ENCODE measurements at regions not wholly inside any gene's neighbourhood (a gene's known extent, or its start where the extent isn't known, plus 50 kb on each side); places are given as distances from the start of the nearest gene placed in this dataset.

DNA sequence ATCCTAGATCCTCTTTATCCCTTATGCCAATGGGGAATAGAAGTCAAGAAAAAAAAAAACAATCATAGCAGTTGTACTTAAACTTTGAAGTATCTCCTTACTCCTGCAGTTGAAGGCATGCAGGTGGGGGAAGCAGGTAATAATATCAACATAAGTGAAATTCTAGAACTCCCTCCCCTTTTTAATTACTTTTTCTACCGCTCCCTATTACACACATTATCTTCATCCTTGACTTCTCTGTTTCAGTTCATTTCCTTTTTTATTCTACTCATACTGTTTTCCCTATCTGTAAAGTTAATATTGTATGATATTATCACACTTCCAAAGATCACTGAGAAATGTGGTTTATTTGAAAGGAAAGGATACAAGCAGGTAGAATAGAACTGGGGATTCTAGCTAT is 962.0 kb downstream of the PLA2G4A start (continued):
- TF ChIP-seq, protein P1, sequence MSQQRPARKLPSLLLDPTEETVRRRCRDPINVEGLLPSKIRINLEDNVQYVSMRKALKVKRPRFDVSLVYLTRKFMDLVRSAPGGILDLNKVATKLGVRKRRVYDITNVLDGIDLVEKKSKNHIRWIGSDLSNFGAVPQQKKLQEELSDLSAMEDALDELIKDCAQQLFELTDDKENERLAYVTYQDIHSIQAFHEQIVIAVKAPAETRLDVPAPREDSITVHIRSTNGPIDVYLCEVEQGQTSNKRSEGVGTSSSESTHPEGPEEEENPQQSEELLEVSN (IDR thresholded peaks at IDR 0.05; ENCODE audit: borderline replicate concordance, low read depth), result no peak
- TF ChIP-seq, protein P2, sequence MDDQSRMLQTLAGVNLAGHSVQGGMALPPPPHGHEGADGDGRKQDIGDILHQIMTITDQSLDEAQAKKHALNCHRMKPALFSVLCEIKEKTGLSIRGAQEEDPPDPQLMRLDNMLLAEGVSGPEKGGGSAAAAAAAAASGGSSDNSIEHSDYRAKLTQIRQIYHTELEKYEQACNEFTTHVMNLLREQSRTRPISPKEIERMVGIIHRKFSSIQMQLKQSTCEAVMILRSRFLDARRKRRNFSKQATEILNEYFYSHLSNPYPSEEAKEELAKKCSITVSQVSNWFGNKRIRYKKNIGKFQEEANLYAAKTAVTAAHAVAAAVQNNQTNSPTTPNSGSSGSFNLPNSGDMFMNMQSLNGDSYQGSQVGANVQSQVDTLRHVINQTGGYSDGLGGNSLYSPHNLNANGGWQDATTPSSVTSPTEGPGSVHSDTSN (IDR thresholded peaks at IDR 0.05), result no peak
- TF ChIP-seq HOXA7 (CRISPR knock-in tag; IDR thresholded peaks at IDR 0.05) (no peak), RCOR1 (IDR thresholded peaks at IDR 0.05; ENCODE audit: low read depth, low read length) (no peak), CBX8 (IDR thresholded peaks at IDR 0.05) (no peak)

DNA sequence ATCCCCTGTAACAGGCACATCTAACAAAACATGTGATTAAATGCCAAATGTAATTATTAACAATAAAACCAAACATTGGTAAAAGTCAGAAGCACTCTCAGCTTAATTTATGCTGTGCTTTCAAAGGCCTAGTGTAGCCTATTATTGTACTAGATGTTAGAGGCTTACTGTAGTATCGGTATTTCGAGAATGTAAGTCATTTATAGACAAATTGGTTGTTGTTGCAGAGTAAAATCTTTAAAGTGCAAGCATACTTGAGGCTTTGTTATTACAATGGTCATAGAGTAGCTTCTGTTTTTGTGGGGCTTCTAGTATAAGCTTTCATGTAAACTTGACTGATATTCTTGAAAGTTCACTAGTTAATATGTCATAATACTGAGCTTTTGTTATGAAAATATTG is 965.8 kb downstream of the PLA2G4A start:
- CTCF ChIA-PET, result no interaction called here
- WGBS (ENCODE audit: missing lambda C conversion rate), result 23% methylated on average over 2 of the region's 2 CpGs
- Histone ChIP-seq H3K4me3 (no peak overlapping the region), H3K27ac (no peak overlapping the region), H3K4me1 (no peaks in the 10 kb centered on the region), H3K9me3 (no peaks in the 10 kb centered on the region), H3K4me2 (no peak overlapping the region)
- TF ChIP-seq EHMT2 (IDR thresholded peaks at IDR 0.05; ENCODE audit: low read depth), result no peak
- TF ChIP-seq, protein P3, sequence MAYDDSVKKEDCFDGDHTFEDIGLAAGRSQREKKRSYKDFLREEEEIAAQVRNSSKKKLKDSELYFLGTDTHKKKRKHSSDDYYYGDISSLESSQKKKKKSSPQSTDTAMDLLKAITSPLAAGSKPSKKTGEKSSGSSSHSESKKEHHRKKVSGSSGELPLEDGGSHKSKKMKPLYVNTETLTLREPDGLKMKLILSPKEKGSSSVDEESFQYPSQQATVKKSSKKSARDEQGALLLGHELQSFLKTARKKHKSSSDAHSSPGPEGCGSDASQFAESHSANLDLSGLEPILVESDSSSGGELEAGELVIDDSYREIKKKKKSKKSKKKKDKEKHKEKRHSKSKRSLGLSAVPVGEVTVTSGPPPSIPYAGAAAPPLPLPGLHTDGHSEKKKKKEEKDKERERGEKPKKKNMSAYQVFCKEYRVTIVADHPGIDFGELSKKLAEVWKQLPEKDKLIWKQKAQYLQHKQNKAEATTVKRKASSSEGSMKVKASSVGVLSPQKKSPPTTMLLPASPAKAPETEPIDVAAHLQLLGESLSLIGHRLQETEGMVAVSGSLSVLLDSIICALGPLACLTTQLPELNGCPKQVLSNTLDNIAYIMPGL (CRISPR knock-in tag; IDR thresholded peaks at IDR 0.05; ENCODE audit: borderline replicate concordance), result no peak
- FAIRE-seq, result no peak
- DNase-seq (ENCODE audit: low read depth in 1 of 2, low spot score in 1 of 2), result no peak
- POLR2A ChIA-PET, result no interaction called here
- no peak for ATAC-seq

DNA sequence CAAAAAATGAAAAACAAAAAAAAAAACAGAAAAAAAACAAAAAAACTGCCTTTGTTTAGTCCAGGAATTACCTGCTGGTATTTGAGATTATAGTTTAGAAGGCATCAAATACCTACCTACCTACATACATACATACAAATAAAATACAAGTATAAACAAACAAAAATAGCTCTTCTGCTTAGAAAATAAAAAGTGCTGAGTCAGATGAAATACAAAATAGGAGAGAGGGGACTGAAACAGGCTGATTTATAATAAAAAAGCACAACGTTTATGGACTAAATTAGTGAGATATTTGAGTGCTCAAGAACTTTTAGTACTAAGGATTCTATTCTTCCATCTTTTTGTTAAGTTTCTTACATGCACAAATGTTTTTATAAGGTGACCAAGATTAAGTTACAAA is 980.8 kb downstream of the PLA2G4A start:
- DNase-seq (ENCODE audit: low read depth in 1 of 2, low spot score in 1 of 2) (no peak), ATAC-seq (no peak), FAIRE-seq (no peak)
- ChIA-PET CTCF (interaction anchor here (0.6 kb wide), 1 partner anchor 816 kb away, joined by 3 read pairs; no protein-coding TSS in a partner anchor), POLR2A (no interaction called here)
- no peaks in the 10 kb centered on the region for H3K4me1 ChIP-seq
- no peak overlapping the region for H3K4me2 ChIP-seq
- H3K9me3 ChIP-seq, result no peaks in the 10 kb centered on the region; the same call in 2 of the 3 replicates
- TF ChIP-seq MAFK (IDR thresholded peaks at IDR 0.05; ENCODE audit: partially characterized antibody), result peak; percentile 93
- TF ChIP-seq, protein P4, sequence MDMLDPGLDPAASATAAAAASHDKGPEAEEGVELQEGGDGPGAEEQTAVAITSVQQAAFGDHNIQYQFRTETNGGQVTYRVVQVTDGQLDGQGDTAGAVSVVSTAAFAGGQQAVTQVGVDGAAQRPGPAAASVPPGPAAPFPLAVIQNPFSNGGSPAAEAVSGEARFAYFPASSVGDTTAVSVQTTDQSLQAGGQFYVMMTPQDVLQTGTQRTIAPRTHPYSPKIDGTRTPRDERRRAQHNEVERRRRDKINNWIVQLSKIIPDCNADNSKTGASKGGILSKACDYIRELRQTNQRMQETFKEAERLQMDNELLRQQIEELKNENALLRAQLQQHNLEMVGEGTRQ (IDR thresholded peaks at IDR 0.05), result no peak
- no peak for TF ChIP-seq HDAC2 (IDR thresholded peaks at IDR 0.05)
- WGBS (ENCODE audit: missing lambda C conversion rate), result 0% methylated on average over 1 of the region's 1 CpG
- no peak overlapping the region for H3K27ac ChIP-seq
- H3K4me3 ChIP-seq, result no peak overlapping the region

DNA sequence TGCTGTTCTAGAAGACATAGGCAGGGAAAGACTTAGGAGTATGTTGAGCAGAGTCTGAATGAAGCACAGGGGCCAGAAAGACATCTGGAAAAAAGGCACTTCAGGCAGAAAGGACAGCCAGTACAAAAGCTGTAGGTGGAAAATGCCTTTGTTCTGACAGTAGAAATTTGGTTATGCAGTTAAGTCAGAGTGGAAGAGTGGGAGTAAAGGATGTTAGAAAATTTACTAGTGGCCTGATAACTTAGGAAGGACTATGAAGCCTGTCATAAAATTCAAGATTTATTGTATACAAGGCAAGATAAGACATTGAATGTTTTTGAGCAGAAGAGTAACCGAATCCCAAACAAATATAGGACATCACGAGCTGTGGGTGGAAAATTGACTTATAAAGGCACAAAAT is 987.9 kb downstream of the PLA2G4A start:
- Histone ChIP-seq H3K4me3 (no peak overlapping the region), H3K4me2 (no peak overlapping the region), H3K9me3 (no peaks in the 10 kb centered on the region), H3K27ac (no peak overlapping the region), H3K4me1 (no peaks in the 10 kb centered on the region)
- DNase-seq (ENCODE audit: low read depth in 1 of 2, low spot score in 1 of 2), result no peak
- CTCF ChIA-PET, result no interaction called here
- no peak for ATAC-seq
- POLR2A ChIA-PET, result no interaction called here
- no peak for FAIRE-seq
- WGBS (ENCODE audit: missing lambda C conversion rate), result 26% methylated on average over 2 of the region's 2 CpGs
- no peak for TF ChIP-seq CBX2 (IDR thresholded peaks at IDR 0.05; ENCODE audit: borderline replicate concordance, low read depth)
- no peak for TF ChIP-seq JUNB (IDR thresholded peaks at IDR 0.05)
- no peak for TF ChIP-seq CHD4 (IDR thresholded peaks at IDR 0.05; ENCODE audit: borderline replicate concordance)
- TF ChIP-seq FOSB (CRISPR knock-in tag; IDR thresholded peaks at IDR 0.05), result no peak
- TF ChIP-seq EP300 (IDR thresholded peaks at IDR 0.05), result no peak
- TF ChIP-seq ZFP36 (IDR thresholded peaks at IDR 0.05; ENCODE audit: borderline replicate concordance, partially characterized antibody), result no peak
- TF ChIP-seq, protein P5, sequence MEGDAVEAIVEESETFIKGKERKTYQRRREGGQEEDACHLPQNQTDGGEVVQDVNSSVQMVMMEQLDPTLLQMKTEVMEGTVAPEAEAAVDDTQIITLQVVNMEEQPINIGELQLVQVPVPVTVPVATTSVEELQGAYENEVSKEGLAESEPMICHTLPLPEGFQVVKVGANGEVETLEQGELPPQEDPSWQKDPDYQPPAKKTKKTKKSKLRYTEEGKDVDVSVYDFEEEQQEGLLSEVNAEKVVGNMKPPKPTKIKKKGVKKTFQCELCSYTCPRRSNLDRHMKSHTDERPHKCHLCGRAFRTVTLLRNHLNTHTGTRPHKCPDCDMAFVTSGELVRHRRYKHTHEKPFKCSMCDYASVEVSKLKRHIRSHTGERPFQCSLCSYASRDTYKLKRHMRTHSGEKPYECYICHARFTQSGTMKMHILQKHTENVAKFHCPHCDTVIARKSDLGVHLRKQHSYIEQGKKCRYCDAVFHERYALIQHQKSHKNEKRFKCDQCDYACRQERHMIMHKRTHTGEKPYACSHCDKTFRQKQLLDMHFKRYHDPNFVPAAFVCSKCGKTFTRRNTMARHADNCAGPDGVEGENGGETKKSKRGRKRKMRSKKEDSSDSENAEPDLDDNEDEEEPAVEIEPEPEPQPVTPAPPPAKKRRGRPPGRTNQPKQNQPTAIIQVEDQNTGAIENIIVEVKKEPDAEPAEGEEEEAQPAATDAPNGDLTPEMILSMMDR (IDR thresholded peaks at IDR 0.05), result no peak
- no peak for TF ChIP-seq CBX8 (IDR thresholded peaks at IDR 0.05)
- TF ChIP-seq, protein P6, sequence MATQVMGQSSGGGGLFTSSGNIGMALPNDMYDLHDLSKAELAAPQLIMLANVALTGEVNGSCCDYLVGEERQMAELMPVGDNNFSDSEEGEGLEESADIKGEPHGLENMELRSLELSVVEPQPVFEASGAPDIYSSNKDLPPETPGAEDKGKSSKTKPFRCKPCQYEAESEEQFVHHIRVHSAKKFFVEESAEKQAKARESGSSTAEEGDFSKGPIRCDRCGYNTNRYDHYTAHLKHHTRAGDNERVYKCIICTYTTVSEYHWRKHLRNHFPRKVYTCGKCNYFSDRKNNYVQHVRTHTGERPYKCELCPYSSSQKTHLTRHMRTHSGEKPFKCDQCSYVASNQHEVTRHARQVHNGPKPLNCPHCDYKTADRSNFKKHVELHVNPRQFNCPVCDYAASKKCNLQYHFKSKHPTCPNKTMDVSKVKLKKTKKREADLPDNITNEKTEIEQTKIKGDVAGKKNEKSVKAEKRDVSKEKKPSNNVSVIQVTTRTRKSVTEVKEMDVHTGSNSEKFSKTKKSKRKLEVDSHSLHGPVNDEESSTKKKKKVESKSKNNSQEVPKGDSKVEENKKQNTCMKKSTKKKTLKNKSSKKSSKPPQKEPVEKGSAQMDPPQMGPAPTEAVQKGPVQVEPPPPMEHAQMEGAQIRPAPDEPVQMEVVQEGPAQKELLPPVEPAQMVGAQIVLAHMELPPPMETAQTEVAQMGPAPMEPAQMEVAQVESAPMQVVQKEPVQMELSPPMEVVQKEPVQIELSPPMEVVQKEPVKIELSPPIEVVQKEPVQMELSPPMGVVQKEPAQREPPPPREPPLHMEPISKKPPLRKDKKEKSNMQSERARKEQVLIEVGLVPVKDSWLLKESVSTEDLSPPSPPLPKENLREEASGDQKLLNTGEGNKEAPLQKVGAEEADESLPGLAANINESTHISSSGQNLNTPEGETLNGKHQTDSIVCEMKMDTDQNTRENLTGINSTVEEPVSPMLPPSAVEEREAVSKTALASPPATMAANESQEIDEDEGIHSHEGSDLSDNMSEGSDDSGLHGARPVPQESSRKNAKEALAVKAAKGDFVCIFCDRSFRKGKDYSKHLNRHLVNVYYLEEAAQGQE (IDR thresholded peaks at IDR 0.05), result no peak
- no peak for TF ChIP-seq BHLHE40 (IDR thresholded peaks at IDR 0.05; ENCODE audit: low read depth, low read length)
- no peak for TF ChIP-seq PHF8 (IDR thresholded peaks at IDR 0.05; ENCODE audit: borderline replicate concordance, low read depth)
- TF ChIP-seq, protein P1 (IDR thresholded peaks at IDR 0.05; ENCODE audit: borderline replicate concordance, low read depth), result no peak
- no peak for TF ChIP-seq RAD21 (conservative IDR thresholded peaks at IDR 0.05 in 1 of 2, IDR thresholded peaks at IDR 0.05 in 1 of 2)
- no peak for TF ChIP-seq EHMT2 (IDR thresholded peaks at IDR 0.05; ENCODE audit: low read depth)

Measured in A549 (cell line).